CD14-positive monocyte (primary cell): ENCODE measurements at regions not wholly inside any gene's neighbourhood (a gene's known extent, or its start where the extent isn't known, plus 50 kb on each side); places are given as distances from the start of the nearest gene placed in this dataset.

ENCODE experiments used
- DNase-seq, 3 donors: peaks; one replicate each; pipeline ENCODE4 v3.0.0-alpha.2; 2011 to 2022
- H2AFZ ChIP-seq: 2 replicates; pipeline ENCODE4 v1.6.0; 2012; ENCODE audit warnings: mild to moderate bottlenecking, low read depth, low read length, inconsistent platforms; ENCODE audit not compliant: insufficient read depth, poor library complexity, severe bottlenecking
- H3K27ac ChIP-seq, 2 donors: 1 replicate in 1 of 2; 2 replicates in 1 of 2; pipeline ENCODE4 v1.5.1; 2012 to 2013; ENCODE audit warnings: low read length in 2 of 2, control low read depth in 1 of 2, inconsistent platforms in 1 of 2, low read depth in 1 of 2, mild to moderate bottlenecking in 1 of 2
- H3K27me3 ChIP-seq, 2 donors: one replicate each; pipeline versions ENCODE4 v1.6.0 to v1.6.1; 2011 to 2013; ENCODE audit warnings: low read length in 2 of 2; ENCODE audit not compliant: control insufficient read depth in 2 of 2, insufficient read depth in 2 of 2
- H3K36me3 ChIP-seq, 2 donors: replicated peaks in 1 of 2; 1 replicate in 1 of 2; 2 replicates in 1 of 2; pipeline versions ENCODE4 v1.5.1 to v1.6.1; 2012 to 2013; ENCODE audit warnings: low read length in 2 of 2, control low read depth in 1 of 2, inconsistent platforms in 1 of 2, mild to moderate bottlenecking in 1 of 2; ENCODE audit not compliant: insufficient read depth in 2 of 2, control insufficient read depth in 1 of 2
- H3K4me1 ChIP-seq, 2 donors: 1 replicate in 1 of 2; 2 replicates in 1 of 2; pipeline versions ENCODE4 v1.5.1 to v1.6.1; 2012 to 2013; ENCODE audit warnings: low read length in 2 of 2, control low read depth in 1 of 2, inconsistent platforms in 1 of 2, mild to moderate bottlenecking in 1 of 2, moderate library complexity in 1 of 2; ENCODE audit not compliant: insufficient read depth in 2 of 2, control insufficient read depth in 1 of 2
- H3K4me2 ChIP-seq: replicated peaks from 2 replicates; pipeline ENCODE3; 2012; ENCODE audit warnings: low read length, moderate library complexity, mild to moderate bottlenecking; ENCODE audit not compliant: poor library complexity, severe bottlenecking; ENCODE audit errors: extremely low read depth
- H3K4me3 ChIP-seq, 3 experiments: fragments of 200-600 bp in 1 of 3; sonication (generic) in 1 of 3; replicated peaks in 1 of 3; 1 replicate in 2 of 3; 2 replicates in 1 of 3; pipeline ENCODE4 v1.5.1; 2011 to 2013; ENCODE audit warnings: low read length in 3 of 3, mild to moderate bottlenecking in 3 of 3, control low read depth in 2 of 3, low read depth in 2 of 3, inconsistent platforms in 1 of 3, moderate library complexity in 1 of 3
- H3K79me2 ChIP-seq: 2 replicates; pipeline ENCODE4 v1.6.0; 2012; ENCODE audit warnings: mild to moderate bottlenecking, control low read depth, inconsistent platforms, low read length, moderate library complexity; ENCODE audit not compliant: insufficient read depth
- H3K9ac ChIP-seq: 2 replicates; pipeline ENCODE4 v1.6.0; 2017; ENCODE audit warnings: low read length, mild to moderate bottlenecking; ENCODE audit not compliant: insufficient read depth, poor library complexity, severe bottlenecking
- H3K9me3 ChIP-seq, 2 donors: replicated peaks in 1 of 2; 1 replicate in 1 of 2; 2 replicates in 1 of 2; pipeline versions ENCODE4 v1.5.1 to v1.6.1; 2012 to 2013; ENCODE audit warnings: low read length in 2 of 2, control low read depth in 1 of 2; ENCODE audit not compliant: control insufficient read depth in 1 of 2, insufficient read depth in 1 of 2
- H4K20me1 ChIP-seq: 2 replicates; pipeline ENCODE4 v1.6.0; 2012; ENCODE audit warnings: mild to moderate bottlenecking, low read length, control low read depth, moderate library complexity; ENCODE audit not compliant: insufficient read depth
- H3K27ac Mint-ChIP-seq, 7 donors: one replicate each; pipeline ENCODE4 v1.8.0; 2020; ENCODE audit warnings: mild to moderate bottlenecking in 7 of 7, mixed read lengths in 7 of 7, moderate library complexity in 6 of 7, inconsistent platforms in 2 of 7
- H3K27me3 Mint-ChIP-seq, 3 donors: one replicate each; pipeline ENCODE4 v1.8.0; 2021 to 2022; ENCODE audit warnings: low read depth in 3 of 3, mild to moderate bottlenecking in 3 of 3, mixed read lengths in 3 of 3, moderate library complexity in 3 of 3, inconsistent platforms in 1 of 3
- H3K36me3 Mint-ChIP-seq, 2 donors: one replicate each; pipeline ENCODE4 v1.8.0; 2020; ENCODE audit warnings: mixed read lengths in 2 of 2, inconsistent platforms in 1 of 2, mild to moderate bottlenecking in 1 of 2
- H3K4me1 Mint-ChIP-seq: one replicate; pipeline ENCODE4 v1.8.0; 2020; ENCODE audit warnings: mild to moderate bottlenecking, mixed read lengths
- H3K4me3 Mint-ChIP-seq, 2 donors: one replicate each; pipeline ENCODE4 v1.8.0; 2020; ENCODE audit warnings: mild to moderate bottlenecking in 2 of 2, mixed read lengths in 2 of 2, moderate library complexity in 1 of 2
- H3K9me3 Mint-ChIP-seq, 7 donors: one replicate each; pipeline ENCODE4 v1.8.0; 2020 to 2022; ENCODE audit warnings: mixed read lengths in 7 of 7, mild to moderate bottlenecking in 6 of 7, moderate library complexity in 6 of 7, inconsistent platforms in 2 of 7
- CTCF ChIP-seq: fragments of 200-600 bp; IDR thresholded peaks from one replicate; pipeline ENCODE4 v1.8.0; 2022; ENCODE audit warnings: antibody characterized with exemption, mild to moderate bottlenecking
- WGBS: methylation state at CpG from one replicate; pipeline ENCODE4 v1.1.5; 2013; ENCODE audit warnings: missing lambda C conversion rate; ENCODE audit not compliant: insufficient coverage; 5-methylcytosine and 5-hydroxymethylcytosine counted together
- intact Hi-C, 2 donors: fragments of 100-400 bp; cut with micrococcal nuclease; formaldehyde crosslinking; loops; one replicate each; pipeline versions ENCODE4 v1.15.0 to v1.15.1; 2023

GRCh38 chr2:16387461-16387984, 278.1 kb downstream of the CYRIA start:
- intact Hi-C loops = no loop called here
- Histone ChIP-seq H4K20me1 (no peaks in the 10 kb centered on the region), H3K36me3 (no peaks in the 10 kb centered on the region), H3K27ac (no peak overlapping the region), H3K79me2 (no peaks in the 10 kb centered on the region), H3K27me3 (no peaks in the 10 kb centered on the region), H3K4me2 (no peak overlapping the region), H3K4me1 (no peaks in the 10 kb centered on the region), H3K9ac (no peak overlapping the region), H2AFZ (no peak overlapping the region), H3K4me3 (no peak overlapping the region), H3K9me3 (no peaks in the 10 kb centered on the region)
- no peak for TF ChIP-seq CTCF
- no peak overlapping the region for H3K4me3 Mint-ChIP-seq
- DNase-seq = no peak
- H3K36me3 Mint-ChIP-seq = no peaks in the 10 kb centered on the region
- peaks cover 0 to 6% (median 0%) of the 10 kb centered on the region in 3 donors for H3K27me3 Mint-ChIP-seq
- no peak overlapping the region for H3K27ac Mint-ChIP-seq
- H3K4me1 Mint-ChIP-seq = no peaks in the 10 kb centered on the region
- 100% methylated on average over 1 of the region's 8 CpGs for WGBS
- H3K9me3 Mint-ChIP-seq = no peaks in the 10 kb centered on the region

DNA sequence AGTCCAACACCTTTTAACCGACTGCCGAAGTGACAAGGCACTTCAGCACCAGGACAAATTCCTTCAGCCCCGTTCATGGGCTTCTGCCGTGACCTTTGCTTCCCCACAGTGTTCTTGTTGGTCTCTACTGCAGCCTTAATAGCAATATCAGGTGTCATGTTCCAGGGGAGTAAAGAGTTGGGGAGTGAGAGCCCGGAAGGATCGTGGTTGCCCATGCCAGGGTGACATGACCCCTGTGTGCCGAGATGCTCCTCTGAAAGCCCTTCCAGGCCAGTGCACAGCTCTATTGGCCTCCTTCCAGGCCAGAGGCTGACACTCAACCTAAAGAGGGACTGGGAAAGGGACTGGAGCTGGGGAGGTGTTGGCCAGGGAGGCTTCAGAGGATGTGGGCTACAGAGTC, 279.2 kb downstream of the CYRIA start:
- no peak overlapping the region for H3K27ac ChIP-seq
- no peak for TF ChIP-seq CTCF
- H3K36me3 ChIP-seq = no peaks in the 10 kb centered on the region
- H3K4me1 ChIP-seq = no peaks in the 10 kb centered on the region
- no peaks in the 10 kb centered on the region for H3K9me3 Mint-ChIP-seq
- H3K27me3 ChIP-seq = no peaks in the 10 kb centered on the region
- H3K4me3 ChIP-seq = no peak overlapping the region
- no peaks in the 10 kb centered on the region for H3K9me3 ChIP-seq
- H3K27me3 Mint-ChIP-seq = peaks cover 0 to 3% (median 0%) of the 10 kb centered on the region in 3 donors
- intact Hi-C loops = no loop called here
- H4K20me1 ChIP-seq = no peaks in the 10 kb centered on the region
- H3K27ac Mint-ChIP-seq = no peak overlapping the region
- no peak overlapping the region for H3K9ac ChIP-seq
- no peaks in the 10 kb centered on the region for H3K79me2 ChIP-seq
- no peak overlapping the region for H3K4me2 ChIP-seq
- no peak overlapping the region for H3K4me3 Mint-ChIP-seq
- no peaks in the 10 kb centered on the region for H3K36me3 Mint-ChIP-seq
- WGBS = 98% methylated on average over 5 of the region's 7 CpGs
- no peaks in the 10 kb centered on the region for H3K4me1 Mint-ChIP-seq
- H2AFZ ChIP-seq = no peak overlapping the region
- DNase-seq = no peak
